NCI-H748 treated with DMSO at 0.1 percent for 48 hours (cell line): ENCODE measurements at regions not wholly inside any gene's neighbourhood (a gene's known extent, or its start where the extent isn't known, plus 50 kb on each side); places are given as distances from the start of the nearest gene placed in this dataset.
A peak's percentile ranks its signal among the peaks of the same experiment; 100 is the strongest.
"Not testable (repeated sequence)": the region's sequence is repeated elsewhere in the genome, so short reads cannot be mapped to it uniquely, and the experiment has no call there.

ENCODE experiments used
- DNase-seq: peaks from one replicate; lab custom pipeline; 2025; lab: John Stamatoyannopoulos, UW

GRCh38 chr6:112983713-112984261 is 636.7 kb downstream of the RFPL4B start:
- DNase-seq: no peak

GRCh38 chr6:112984899-112985298 is 637.8 kb downstream of the RFPL4B start:
- DNase-seq: no peak

- no peak for DNase-seq
Observed at GRCh38 chr6:112986321-112986720, 639.2 kb downstream of the RFPL4B start.

- DNase-seq: no peak
Observed at GRCh38 chr6:112988748-112989147, 641.6 kb downstream of the RFPL4B start.

- DNase-seq: no peak
Observed at GRCh38 chr6:112990971-112991370, 643.8 kb downstream of the RFPL4B start.

GRCh38 chr6:112991912-112992311 is 644.8 kb downstream of the RFPL4B start:
- no peak for DNase-seq

- DNase-seq: no peak
Observed at GRCh38 chr6:112997421-112998085, 650.4 kb downstream of the RFPL4B start.

GRCh38 chr6:113004054-113004453 is 656.9 kb downstream of the RFPL4B start:
- no peak for DNase-seq

- DNase-seq: no peak
Observed at GRCh38 chr6:113004470-113005270, 657.5 kb downstream of the RFPL4B start.

- no peak for DNase-seq
Observed at GRCh38 chr6:113006494-113006893, 659.4 kb downstream of the RFPL4B start.

- no peak for DNase-seq
Observed at GRCh38 chr6:113009682-113010081, 662.6 kb downstream of the RFPL4B start.

- DNase-seq: no peak
Observed at GRCh38 chr6:113010196-113010989, 663.3 kb downstream of the RFPL4B start.

GRCh38 chr6:113011389-113011788 is 664.3 kb downstream of the RFPL4B start:
- DNase-seq: no peak

- no peak for DNase-seq
Observed at GRCh38 chr6:113011801-113012200, 664.7 kb downstream of the RFPL4B start.

GRCh38 chr6:113015249-113015648 is 668.1 kb downstream of the RFPL4B start:
- no peak for DNase-seq

- no peak for DNase-seq
Observed at GRCh38 chr6:113017353-113017752, 670.2 kb downstream of the RFPL4B start.

GRCh38 chr6:113018351-113019151 is 671.4 kb downstream of the RFPL4B start:
- no peak for DNase-seq

GRCh38 chr6:113019176-113019575 is 672.0 kb downstream of the RFPL4B start:
- no peak for DNase-seq

- DNase-seq: no peak
Observed at GRCh38 chr6:113027780-113028179, 680.6 kb downstream of the RFPL4B start.

- not testable (repeated sequence) for DNase-seq
Observed at GRCh38 chr6:113029161-113029560, 682.0 kb downstream of the RFPL4B start.

- DNase-seq: peak; percentile 46
Observed at GRCh38 chr6:113031591-113032238, 684.6 kb downstream of the RFPL4B start.
